ENCODE measurements at regions not wholly inside any gene's neighbourhood (a gene's known extent, or its start where the extent isn't known, plus 50 kb on each side); places are given as distances from the start of the nearest gene placed in this dataset.

GRCh38 chr9:129434187-129434586, 186.7 kb downstream of the C9orf50 start:
- Histone ChIP-seq H3K9me3 (ENCODE audit: control insufficient read depth in 4 of 4, low read length in 3 of 4) (no peaks in the 10 kb centered on the region), H3K4me1 (ENCODE audit: control insufficient read depth in 4 of 4, insufficient read depth in 4 of 4, low read length in 3 of 4) (peaks cover 7 to 16% (median 13%) of the 10 kb centered on the region in 4 donors), H3K27ac (ENCODE audit: low read depth in 1 of 2, low read length in 2 of 2) (no peak overlapping the region), H3K27me3 (ENCODE audit: control insufficient read depth in 4 of 4, insufficient read depth in 4 of 4, low read length in 3 of 4) (no peaks in the 10 kb centered on the region), H3K4me3 (ENCODE audit: low read depth in 1 of 3, low read length in 3 of 3) (no peak overlapping the region), H3K9ac (ENCODE audit: low read depth in 1 of 2, low read length in 2 of 2) (no peak overlapping the region), H3K36me3 (ENCODE audit: control insufficient read depth in 4 of 4, insufficient read depth in 3 of 4, low read depth in 1 of 4, low read length in 3 of 4) (no peaks in the 10 kb centered on the region)
- TF ChIP-seq HNF4G (IDR thresholded peaks at IDR 0.05), result no peak
- no peak for TF ChIP-seq EGR1 (IDR thresholded peaks at IDR 0.05; ENCODE audit: low read depth in 2 of 2)
- no peak for TF ChIP-seq NR2F2 (IDR thresholded peaks at IDR 0.05)
- TF ChIP-seq FOXA1 (IDR thresholded peaks at IDR 0.05), result no peak
- no peak for TF ChIP-seq ZBTB33 (IDR thresholded peaks at IDR 0.05)
- no peak for TF ChIP-seq HNF4A (conservative IDR thresholded peaks at IDR 0.05)
- TF ChIP-seq REST (IDR thresholded peaks at IDR 0.05), result no peak
- TF ChIP-seq CTCF (IDR thresholded peaks at IDR 0.05; ENCODE audit: low read depth, low read length, missing input control), result no peak
- no peak for TF ChIP-seq RXRA (IDR thresholded peaks at IDR 0.05)
- no peak for DNase-seq (ENCODE audit: low spot score)
- 54% methylated on average over 2 of the region's 2 CpGs for WGBS

DNA sequence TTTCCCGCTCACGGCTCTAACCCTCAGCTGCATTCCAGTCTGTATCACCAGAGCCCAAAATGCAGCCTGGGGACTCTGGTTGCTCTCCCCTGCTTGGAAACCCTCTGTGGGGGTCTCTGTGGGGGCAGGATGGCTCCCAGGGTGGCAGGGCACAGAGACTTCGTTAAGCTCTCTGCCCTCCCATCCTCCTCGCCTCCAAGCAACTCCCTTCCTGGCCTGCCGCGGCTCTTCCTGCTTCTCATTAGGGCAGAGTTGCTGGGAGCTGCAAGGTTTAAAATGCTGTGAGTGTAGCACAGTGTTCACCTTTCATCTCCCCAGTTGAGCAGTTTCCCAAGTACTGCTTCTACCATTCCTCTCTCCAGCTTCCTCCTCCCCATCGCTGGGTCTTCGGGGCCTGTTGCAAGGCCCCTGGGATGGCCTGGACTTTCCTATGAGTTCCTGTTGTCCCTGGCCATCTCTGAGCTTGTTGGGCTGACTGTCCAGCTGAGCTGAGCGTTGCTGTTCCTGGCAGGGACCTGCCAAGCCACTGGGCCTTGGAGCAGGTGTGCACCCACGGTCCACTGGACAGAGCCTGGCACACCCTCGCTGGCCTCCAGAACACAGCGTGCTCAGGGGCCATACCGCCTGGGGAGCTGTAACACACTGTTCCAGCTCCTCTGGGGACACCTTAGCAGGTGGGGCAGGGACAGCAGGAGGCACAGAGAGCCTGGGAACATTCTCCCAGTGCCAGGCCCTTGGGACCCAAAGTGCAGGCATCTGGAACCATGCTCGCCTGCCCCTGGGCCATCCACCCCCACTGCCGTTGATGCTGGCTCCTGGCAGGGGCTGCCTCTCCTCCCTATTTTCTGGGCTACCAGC, 188.4 kb downstream of the C9orf50 start:
- TF ChIP-seq ZBTB33 (IDR thresholded peaks at IDR 0.05) (no peak), REST (IDR thresholded peaks at IDR 0.05) (no peak), FOXA1 (IDR thresholded peaks at IDR 0.05) (no peak), RAD21 (IDR thresholded peaks at IDR 0.05) (no peak), EGR1 (IDR thresholded peaks at IDR 0.05; ENCODE audit: low read depth in 2 of 2) (no peak), JUND (IDR thresholded peaks at IDR 0.05) (no peak), ATF3 (IDR thresholded peaks at IDR 0.05) (no peak)
- TF ChIP-seq, protein P1, sequence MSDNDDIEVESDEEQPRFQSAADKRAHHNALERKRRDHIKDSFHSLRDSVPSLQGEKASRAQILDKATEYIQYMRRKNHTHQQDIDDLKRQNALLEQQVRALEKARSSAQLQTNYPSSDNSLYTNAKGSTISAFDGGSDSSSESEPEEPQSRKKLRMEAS (IDR thresholded peaks at IDR 0.05), result no peak
- Histone ChIP-seq H3K4me3 (ENCODE audit: low read depth in 1 of 3, low read length in 3 of 3) (no peak overlapping the region), H3K36me3 (ENCODE audit: control insufficient read depth in 4 of 4, insufficient read depth in 3 of 4, low read depth in 1 of 4, low read length in 3 of 4) (no peaks in the 10 kb centered on the region), H3K9ac (ENCODE audit: low read depth in 1 of 2, low read length in 2 of 2) (no peak overlapping the region), H3K9me3 (ENCODE audit: control insufficient read depth in 4 of 4, low read length in 3 of 4) (no peaks in the 10 kb centered on the region), H3K4me1 (ENCODE audit: control insufficient read depth in 4 of 4, insufficient read depth in 4 of 4, low read length in 3 of 4) (peaks cover 4 to 9% (median 5%) of the 10 kb centered on the region in 4 donors), H3K27ac (ENCODE audit: low read depth in 1 of 2, low read length in 2 of 2) (no peak overlapping the region), H3K27me3 (ENCODE audit: control insufficient read depth in 4 of 4, insufficient read depth in 4 of 4, low read length in 3 of 4) (no peaks in the 10 kb centered on the region)
- DNase-seq (ENCODE audit: low spot score), result no peak
- WGBS, result 64% methylated on average over 15 of the region's 15 CpGs
